Endothelial cell of umbilical vein (primary cell): ENCODE measurements at regions not wholly inside any gene's neighbourhood (a gene's known extent, or its start where the extent isn't known, plus 50 kb on each side); places are given as distances from the start of the nearest gene placed in this dataset.

ENCODE experiments used
- TF ChIP-seq, protein P1 (sequence below), 2 donors: IDR thresholded peaks; 1 replicate in 1 of 2; 2 replicates in 1 of 2; pipeline ENCODE4 v1.5.1; 2011; ENCODE audit warnings: low read length in 2 of 2, mild to moderate bottlenecking in 2 of 2, moderate library complexity in 2 of 2, control low read depth in 1 of 2, inconsistent platforms in 1 of 2, low read depth in 1 of 2; ENCODE audit not compliant: insufficient read depth in 1 of 2; ENCODE audit errors: extremely low read depth in 1 of 2
- TF ChIP-seq, protein P2 (sequence below): IDR thresholded peaks from 2 replicates; pipeline ENCODE4 v1.6.1; 2011; ENCODE audit not compliant: insufficient read depth, insufficient read length

DNA sequence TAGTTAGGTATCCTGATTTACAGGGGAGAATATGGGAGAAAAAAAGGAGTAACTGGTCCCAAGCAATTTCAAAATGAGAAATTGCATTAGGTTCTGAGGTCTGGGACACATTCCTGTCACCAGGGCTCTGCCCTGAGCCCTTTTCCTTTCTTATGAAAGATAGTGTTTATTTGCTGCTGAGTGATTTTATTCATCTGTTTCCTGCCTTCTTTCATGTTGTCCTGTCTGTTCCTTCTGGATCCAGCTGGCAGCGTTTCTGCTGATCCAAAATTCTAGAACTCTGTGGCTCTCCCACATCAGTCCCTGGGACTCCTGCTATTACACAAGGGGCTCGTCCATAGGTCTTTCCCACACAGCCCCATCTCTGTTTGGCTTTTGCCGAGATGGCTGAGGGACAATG is 519.1 kb upstream of the SALL3 start:
- TF ChIP-seq, protein P1, sequence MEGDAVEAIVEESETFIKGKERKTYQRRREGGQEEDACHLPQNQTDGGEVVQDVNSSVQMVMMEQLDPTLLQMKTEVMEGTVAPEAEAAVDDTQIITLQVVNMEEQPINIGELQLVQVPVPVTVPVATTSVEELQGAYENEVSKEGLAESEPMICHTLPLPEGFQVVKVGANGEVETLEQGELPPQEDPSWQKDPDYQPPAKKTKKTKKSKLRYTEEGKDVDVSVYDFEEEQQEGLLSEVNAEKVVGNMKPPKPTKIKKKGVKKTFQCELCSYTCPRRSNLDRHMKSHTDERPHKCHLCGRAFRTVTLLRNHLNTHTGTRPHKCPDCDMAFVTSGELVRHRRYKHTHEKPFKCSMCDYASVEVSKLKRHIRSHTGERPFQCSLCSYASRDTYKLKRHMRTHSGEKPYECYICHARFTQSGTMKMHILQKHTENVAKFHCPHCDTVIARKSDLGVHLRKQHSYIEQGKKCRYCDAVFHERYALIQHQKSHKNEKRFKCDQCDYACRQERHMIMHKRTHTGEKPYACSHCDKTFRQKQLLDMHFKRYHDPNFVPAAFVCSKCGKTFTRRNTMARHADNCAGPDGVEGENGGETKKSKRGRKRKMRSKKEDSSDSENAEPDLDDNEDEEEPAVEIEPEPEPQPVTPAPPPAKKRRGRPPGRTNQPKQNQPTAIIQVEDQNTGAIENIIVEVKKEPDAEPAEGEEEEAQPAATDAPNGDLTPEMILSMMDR (IDR thresholded peaks at IDR 0.05; ENCODE audit: extremely low read depth in 1 of 2, insufficient read depth in 1 of 2, low read depth in 1 of 2, low read length in 2 of 2) = no peak
- TF ChIP-seq, protein P2, sequence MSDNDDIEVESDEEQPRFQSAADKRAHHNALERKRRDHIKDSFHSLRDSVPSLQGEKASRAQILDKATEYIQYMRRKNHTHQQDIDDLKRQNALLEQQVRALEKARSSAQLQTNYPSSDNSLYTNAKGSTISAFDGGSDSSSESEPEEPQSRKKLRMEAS = no peak
